ENCODE measurements at regions not wholly inside any gene's neighbourhood (a gene's known extent, or its start where the extent isn't known, plus 50 kb on each side); places are given as distances from the start of the nearest gene placed in this dataset.

DNA sequence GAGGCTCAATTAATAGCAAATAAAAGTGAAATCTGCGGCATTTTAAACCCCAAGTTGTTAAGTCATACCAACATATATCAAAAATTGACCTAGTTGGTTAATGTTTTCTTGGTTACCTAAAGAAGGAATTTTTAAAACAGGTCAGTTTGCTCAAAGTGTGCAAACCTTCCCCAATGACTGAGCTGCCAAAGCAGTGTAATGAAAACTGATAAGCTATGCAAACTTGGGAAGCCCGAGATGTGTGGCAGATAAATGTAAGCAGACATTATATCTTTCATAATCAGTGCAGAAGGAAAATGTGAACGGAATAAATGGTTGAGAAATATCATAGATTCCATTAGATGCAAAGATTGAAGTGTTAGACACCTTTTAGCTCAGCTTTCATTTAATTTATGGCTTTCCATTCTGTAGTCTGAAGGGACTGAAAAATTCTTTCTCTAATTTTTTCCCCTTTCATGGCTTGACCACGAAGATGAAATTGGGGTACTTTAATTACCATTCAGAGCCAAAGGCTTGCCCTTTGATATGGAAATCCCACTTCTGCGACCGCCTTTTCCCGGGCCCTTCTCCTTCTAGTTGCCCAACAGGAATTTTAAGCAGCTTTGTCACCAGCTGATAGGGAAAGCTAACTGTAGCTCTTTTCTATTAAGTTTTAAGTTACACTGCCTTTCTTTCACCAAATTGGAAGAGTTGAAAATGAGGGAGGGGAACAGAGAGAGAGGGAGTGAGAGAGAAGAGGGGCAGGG lies 306.6 kb upstream of the SOX5 start:
- no peak for DNase-seq

DNA sequence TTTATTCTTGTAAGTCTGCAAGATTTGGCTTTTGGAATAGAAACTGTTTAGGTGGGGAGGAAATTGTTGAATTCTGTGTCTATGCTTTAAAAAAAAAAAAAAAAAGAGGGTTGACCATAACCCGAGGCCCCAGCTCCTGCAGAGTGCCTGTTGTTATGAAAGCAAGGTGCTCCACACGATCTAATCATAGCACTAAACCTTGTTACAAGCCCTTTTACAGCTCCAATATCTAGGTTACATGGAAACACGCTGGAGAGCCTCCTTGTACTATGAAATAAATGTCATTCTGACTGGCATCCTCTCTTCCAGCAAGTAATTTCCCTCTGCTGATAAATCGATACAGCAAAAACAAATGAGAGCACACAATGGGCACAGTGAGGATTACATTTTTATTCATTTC lies 303.1 kb upstream of the SOX5 start:
- DNase-seq: no peak

DNA sequence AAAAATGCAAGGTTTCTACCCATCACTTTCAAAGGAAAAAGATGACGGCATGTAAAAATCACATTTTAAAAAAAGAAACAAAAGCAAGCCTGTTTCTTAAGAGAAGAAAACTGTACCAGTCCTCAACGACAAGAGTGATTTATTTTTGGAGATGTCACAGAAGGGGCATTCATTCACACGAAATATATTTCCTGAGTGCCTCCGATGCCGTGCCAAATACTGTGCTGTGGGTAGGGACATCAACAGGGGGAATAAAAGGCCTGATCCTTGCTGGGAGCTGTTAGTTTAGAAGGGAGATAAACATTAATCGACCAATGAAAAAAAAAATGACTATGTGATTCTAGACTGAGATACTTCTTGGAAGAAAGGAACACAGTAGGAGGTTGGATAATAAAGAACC lies 297.5 kb upstream of the SOX5 start:
- no peak for DNase-seq

DNA sequence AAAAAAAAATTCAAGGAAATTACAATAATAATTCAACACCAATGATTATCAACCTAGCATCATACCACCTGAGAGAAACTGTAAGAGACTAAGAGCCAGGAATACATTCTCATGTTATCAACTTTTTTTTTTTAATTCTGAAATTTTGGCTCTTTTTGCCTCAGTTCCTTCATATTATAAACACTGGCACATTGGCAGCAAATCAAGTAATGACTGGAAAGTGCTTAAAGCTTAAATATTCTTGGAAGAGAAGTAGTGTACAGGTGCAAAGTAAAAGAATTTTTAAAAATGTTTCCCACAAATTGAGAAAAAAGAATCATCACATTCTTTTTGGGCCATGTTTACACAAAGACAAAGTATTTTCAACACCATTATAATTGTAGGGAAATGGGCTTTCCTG lies 296.9 kb upstream of the SOX5 start:
- DNase-seq: no peak

DNA sequence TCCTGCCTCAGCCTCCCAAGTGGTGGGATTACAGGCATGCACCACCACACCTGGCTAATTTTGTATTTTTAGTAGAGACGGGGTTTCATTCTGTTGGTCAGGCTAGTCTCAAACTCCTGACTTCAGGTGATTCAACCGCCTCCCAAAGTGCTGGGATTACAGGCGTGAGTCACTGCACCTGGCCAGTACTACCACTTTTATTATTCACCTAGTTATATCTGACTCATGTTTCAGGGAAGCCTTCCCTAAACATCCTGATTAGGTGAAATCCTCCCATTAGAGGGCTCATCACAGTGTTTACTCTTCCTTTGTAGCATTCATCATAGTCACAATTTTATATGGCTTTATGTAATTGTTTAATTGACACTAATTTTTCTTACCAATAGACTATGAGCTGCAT lies 295.3 kb upstream of the SOX5 start:
- no peak for DNase-seq

DNA sequence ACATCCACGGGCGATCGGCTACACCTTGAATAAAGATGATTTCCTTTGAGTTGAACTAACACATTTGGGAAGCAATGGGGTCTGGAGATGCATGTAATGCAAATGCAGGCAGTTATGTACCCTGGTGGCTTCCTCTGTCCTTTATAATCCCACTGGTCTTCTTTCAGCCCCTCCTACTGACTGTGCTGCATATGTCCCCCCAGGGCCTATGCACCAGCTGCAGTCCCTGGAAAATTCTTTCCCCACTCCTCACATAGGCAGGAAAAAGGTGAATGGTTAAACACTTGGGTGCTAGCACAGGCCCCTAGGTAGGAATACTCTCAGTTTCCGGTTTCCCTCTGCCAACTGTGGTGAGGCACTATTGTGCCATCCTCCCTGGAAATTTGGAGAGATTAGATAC lies 294.8 kb upstream of the SOX5 start:
- no peak for DNase-seq

DNA sequence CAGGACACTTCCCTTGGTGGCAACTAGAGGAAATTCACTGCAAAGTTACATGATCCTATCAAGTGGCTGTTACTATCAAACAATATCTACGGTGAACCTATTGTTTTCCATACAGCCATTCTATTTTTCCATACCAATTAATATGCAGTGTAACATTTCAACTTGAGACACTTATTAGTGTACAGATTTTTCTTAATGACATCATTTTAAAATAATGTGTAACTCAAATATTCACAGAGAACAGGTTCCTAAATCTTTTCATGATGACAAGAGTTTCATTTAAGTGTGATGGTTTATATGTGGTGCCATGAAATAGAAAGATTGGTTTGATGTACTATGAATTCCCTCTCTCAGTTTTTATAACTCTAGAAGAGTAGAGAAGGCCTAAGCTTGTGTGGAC lies 291.2 kb upstream of the SOX5 start:
- no peak for DNase-seq

DNA sequence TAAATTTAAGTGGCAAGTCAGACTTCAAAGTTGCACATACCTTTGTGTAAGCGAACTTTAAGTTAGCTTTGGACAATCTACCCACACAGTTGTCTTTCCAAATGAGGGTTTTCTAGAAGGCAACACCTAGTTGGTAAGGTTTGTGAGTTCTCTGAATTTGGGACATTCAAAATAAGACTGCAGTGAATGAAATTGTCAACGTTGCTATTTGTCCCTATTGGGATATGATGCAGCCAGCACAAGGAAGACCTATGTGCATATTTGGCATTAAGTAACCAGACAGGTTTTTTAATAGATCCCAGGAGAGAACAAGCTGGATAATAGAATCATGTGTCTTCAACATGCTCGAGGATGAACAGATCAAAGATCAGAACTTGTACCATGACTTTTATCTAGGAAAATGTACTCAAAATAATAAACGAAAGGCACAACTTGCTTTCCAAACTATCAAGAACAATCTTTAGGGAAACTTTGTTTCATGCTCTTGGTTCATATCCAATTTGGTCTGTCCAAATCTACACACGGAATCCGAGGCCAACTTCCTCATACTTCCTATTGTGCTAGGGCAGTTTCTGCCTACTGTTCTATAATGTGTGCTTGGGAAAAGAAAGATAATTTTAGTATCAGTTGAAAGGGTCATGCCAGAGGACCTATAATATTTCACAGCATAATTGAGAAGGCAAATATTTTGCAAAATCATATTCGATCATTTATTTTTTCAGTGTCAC lies 284.2 kb upstream of the SOX5 start:
- DNase-seq: no peak

DNA sequence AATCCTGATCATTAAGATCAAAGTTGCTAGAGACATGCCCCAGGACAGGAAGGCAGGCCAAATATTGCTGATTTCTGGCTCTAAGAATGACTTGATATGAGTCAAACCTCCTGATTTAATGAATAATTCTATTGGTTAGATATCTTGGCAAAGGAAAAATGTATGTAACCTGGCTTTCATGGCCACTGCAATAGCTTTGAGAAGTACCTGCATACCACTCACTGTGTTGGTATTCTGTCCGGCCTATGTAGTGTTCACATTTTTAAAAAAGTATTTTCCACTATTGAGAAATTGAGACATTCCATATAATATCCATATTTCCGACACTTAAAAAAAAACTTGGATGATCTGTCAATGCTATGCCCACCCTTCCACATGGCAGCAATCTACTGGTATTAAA lies 283.1 kb upstream of the SOX5 start:
- DNase-seq: no peak

DNA sequence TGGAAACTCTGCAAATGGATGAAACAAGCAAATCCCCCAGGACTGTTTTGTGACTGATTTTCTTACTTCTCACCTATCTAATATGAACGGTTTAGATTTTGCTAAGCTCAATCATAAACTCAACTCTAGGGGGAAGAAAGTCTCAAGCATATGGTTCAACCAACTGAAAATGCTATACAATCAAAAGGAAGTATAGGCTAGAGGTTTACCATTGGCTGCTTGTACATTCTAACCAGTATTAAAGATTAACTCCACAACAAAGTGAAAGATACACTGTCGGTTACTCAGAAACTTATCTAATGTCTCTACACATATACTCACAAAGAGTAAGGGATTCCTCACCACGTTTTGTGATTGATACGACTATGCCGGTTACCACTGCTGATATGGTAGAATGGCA lies 281.8 kb upstream of the SOX5 start:
- no peak for DNase-seq

DNA sequence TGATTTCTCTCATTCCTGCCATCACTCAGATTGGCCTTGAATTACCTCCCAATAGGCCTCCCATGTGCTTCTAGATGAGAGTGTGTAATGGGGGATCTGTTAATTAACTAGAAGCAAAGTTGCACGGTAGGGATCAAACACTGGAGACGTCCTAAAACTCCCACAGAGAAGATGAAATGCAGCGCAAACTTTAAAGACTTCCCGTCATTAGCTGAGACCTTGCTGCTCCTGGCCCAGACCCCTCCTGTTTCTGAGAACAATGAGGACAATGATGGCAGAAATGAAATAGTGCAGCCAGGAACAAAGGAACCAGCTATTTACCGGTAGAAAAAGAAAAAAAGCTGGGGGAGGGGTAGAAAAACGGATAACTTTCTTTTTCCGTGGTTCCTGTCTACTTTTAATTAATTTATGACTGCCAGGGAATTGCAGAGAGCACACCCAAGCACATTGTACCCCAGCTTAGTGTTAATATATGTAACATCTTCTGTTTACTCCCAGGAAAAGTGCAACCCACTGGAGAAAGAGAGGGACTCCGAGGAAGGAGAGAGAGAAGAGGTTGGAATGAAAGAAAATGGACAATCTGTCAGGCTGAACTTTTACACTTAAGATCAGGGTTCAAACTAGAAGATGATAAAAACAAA lies 280.7 kb upstream of the SOX5 start:
- DNase-seq: no peak

DNA sequence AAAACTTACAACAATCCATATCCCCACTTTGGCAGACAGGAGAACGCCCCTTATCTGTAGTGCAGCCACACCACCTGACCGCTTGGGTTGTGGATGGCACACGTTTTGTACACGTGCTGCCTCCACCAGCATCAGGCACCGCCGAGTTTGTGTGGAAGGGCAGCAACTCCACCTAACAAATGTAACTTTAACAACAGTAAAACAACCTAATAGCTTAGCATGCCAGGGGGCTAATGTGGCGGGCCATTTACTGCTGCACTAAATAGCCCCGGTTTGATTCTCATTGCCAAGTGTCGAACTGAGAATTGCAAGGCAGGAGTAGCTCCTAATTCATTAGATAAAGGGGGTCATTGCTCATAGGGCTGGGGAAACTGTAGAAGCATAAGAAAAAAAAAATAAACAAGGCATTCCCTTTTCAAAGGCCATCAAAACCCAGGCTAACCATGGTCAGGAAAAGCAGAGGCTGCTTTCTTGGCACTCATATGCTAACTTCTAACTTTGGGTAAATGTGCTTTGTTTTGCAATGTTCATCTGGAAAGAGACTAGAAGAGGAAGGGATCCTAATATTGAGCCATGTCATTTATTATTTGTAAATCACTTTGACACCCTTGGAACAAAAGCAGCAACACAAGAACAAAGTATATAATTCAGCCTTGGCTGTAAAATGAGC lies 279.7 kb upstream of the SOX5 start:
- DNase-seq: no peak

DNA sequence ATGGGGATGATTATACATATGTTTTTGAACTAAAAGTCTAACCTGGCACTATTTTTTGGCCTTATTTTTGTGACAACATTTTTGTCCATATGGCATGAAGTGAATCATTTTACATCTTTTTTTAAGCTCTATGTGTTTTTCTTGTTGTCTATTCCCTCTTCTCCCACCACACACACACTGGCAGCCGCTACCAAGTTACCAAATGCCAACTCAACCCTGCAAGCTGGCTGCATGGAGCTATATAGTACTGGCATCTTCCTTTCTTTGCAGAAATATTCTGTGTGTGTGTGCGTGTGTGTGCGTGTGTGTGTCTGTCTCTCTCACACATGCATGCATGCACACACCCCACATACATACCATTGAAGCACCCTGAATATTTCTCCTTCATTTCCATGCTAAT lies 278.9 kb upstream of the SOX5 start:
- DNase-seq: no peak

DNA sequence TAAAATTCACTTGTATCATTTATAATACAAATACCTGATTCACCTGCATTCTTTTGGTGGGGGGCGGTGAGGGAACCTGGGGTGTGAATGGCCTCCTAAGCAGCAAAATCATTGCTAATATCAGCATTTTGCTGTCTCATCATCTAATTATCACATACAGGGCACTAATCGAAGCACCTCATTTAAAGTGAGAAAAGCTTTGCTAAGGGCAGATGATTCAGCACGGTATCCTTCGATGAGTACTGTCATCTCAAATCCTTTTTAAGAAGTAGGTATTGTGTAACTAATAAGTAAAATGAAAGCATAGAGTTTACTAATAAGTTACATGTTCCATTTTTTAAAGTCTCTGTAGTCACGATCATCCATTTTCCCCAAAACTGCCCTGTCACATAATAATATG lies 278.1 kb upstream of the SOX5 start:
- no peak for DNase-seq

DNA sequence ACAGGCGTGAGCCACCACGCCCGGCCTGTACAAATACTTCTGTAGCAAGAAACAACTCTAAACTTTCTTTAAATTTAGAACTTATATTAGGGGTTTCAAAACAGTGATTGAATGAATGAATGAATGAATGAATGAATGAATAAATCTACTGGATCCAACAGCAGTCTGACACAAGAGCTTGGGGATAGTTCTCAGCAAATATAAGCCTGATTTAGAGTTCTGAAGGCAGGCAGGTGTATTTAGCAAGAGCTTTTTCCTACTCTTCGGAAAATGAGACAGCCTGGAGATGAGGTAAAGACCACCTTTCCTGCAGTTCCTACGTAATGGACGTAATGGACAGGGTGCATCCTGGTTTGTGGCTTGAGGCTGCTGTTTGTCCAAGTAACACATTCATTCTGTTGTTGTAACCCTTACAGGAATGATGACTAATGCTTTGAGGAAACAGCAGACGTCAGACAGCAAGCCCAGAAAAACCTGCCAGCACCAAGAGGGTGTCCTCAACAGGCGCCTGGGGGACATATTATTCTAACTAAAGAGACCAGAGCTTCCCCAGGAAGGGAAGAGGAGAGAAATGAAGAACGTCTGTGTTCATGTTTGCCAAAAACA lies 277.4 kb upstream of the SOX5 start:
- DNase-seq: no peak

DNA sequence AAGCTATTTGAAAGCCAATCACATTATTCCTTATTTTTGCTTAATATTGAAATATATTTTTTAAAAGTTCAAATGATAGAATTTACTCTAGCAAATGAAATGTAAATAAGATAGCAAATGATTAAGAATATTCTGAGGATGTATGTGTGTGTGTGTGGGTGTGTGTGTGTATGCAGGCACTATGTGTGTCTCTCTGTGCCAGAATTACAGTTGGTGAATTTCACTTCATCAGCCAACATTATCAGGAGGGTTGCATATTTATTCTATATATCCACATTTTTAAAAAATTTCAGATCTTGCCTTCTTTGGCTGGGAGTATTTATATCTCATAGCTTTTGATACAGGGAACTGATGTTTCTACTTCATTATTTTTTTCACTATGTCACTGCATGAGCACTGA lies 274.9 kb upstream of the SOX5 start:
- DNase-seq: no peak

DNA sequence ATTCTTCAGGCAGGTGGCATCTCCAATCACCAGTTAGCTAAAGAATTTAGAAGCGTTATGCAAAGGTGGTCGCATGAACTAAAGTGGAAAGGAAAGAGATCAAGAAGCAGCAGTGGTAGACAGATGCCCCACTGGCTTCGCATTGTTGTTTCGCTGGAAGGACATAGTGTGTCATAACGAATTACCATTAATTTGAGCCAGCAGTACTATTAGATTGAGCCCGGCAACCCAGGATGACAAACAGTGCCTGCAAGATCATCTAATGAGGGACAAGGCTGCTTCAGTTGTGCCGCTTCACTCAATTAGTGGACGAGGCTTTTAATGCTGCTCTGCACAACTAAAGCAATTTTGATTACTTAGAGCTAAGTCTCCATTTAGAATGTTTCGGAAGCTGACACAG lies 274.5 kb upstream of the SOX5 start:
- no peak for DNase-seq

DNA sequence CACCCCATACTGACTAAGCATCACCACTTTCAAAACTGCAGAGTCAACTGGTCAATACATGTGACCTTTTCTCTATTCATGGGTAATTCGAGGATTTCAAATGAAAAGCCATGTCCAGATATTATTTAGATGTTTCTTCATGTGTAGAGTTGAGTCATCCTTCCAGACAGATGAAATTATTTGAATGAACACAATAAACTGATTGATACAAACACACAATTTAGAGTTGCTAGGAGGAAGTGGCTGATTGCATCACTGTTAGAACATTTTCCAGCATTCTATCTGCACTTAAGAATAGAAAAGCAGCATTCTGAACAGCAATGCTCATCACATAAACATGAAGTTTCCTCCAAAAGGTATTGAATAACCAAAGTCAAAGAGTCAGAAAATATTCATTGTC lies 273.5 kb upstream of the SOX5 start:
- no peak for DNase-seq

DNA sequence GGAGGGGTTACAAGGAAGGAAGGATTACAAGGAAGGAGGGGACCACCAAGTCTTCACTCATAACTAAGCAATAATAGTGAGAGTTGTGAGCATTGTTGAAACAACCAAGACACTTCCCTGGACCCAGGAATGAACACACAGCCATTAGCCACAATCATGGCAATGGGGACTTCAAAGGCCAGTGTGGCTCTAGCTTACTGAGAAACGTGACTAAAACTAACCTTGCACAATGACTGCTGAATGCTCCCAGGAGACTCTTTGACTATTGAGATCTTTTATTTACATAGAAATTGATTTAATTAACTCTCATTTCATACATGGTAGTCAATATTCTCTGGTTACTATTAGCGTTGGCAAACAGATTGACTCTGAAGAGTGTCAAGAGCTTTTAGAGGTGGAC lies 263.0 kb upstream of the SOX5 start:
- no peak for DNase-seq

DNA sequence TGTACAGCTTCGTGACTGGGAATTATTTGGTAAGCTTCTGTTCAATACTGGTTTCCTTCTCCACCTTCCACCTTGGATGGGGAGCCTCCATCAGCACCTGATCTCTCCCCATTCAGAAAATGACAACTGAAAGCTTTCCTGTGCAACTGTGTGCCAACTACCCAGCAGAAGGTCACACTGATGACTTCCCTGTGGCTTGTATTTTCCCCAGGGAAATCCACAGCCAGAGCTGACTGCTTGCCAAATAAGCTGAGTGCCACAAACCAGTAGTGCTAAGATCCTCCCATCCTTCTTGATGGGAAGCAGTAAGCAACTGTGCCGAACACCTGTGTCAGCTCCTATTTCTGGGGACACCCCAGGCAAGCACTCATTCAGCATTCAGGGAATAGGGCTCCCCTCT lies 257.2 kb upstream of the SOX5 start:
- DNase-seq: no peak

DNA sequence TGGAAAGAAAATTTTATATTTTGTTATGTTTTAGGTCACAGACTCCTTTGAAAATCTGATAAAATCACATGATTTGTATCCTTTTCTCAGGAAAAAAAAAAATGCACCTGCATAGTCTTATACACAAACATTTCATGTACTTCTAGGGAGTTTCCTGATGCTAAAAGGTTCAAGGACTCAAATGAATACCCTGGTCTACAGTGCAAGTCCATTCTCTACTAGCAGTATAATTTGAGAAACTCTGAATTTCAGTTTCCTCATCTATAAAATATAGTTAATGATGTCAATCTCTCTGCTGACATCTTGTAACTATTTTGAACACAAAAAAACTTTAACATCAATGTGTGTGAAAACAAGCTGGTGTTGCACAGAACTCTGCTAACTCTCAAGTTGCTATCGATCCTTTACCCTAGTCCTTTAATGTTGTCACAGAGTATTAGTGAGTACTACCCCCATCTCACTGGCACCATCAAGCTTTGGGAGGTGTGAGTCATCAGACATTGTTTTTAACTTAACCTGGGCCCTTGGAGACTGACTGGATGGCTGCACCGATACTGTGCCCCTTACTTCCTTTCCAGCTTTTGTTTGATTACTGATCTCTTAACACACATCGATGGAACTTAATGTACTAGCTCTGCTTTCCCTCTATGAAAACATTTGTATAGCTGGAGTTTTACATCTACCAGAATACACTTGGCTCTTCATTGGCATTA lies 251.9 kb upstream of the SOX5 start:
- no peak for DNase-seq

DNA sequence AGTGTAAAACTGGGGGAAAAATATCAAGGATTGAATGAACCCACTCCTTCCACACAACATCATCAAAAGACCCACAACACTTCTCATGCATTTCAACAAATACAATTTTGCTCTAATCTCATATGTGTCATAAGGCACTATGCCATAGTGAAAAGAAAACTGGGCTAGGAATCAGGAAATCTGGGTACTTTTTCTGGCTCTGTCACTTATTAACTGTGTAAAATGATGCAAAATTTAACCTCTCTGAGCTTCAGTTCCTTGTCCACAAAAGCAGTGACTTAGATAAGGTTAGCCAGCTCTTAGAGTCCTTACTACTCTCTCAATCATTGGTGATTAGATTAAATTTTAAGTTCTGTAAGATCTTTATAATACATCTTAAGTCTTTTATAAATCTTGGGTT lies 250.5 kb upstream of the SOX5 start:
- no peak for DNase-seq

All from NCI-H187 treated with DMSO at 0.1 percent for 48 hours (cell line).